ENCODE measurements at regions not wholly inside any gene's neighbourhood (a gene's known extent, or its start where the extent isn't known, plus 50 kb on each side); places are given as distances from the start of the nearest gene placed in this dataset.
A peak's percentile ranks its signal among the peaks of the same experiment; 100 is the strongest.

DNA sequence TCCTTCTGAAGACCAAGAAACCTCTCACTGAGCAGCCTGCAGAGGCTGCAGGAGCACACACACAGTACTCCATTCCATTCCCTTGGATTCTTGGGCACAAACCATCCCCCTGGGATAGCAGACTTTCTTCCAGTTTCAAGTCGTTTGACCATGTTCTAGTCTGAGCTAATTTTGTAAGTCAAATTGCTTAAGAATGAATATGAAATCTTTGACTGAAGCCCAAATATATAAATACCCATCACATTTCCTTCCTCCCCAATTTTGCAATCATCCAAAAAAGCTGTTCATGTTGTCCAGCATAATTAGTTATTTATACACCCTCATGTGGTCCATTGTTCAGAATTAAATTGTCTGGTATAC is 231.2 kb upstream of the TPRG1 start:
- DNase-seq (ENCODE audit: low read depth): no peak

DNA sequence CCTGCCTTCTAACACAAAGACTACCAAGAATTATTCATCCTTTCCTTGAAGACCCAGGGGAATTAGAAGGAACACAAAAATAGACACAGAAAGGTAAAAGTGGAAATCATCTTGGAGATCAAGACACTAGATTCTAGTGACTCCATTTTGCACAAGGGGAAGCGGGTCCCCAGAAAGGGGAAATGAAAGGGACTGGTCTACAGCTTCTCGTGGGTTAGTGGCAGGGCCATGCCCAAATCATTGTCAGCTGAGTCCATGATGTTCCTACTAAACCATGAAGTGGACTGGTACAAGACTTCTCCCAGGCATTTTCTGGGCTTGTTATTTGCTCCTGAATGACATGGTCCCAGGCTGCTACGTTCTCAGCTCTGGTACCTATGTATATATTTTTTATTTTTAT is 230.7 kb upstream of the TPRG1 start:
- DNase-seq (ENCODE audit: low read depth): no peak

DNA sequence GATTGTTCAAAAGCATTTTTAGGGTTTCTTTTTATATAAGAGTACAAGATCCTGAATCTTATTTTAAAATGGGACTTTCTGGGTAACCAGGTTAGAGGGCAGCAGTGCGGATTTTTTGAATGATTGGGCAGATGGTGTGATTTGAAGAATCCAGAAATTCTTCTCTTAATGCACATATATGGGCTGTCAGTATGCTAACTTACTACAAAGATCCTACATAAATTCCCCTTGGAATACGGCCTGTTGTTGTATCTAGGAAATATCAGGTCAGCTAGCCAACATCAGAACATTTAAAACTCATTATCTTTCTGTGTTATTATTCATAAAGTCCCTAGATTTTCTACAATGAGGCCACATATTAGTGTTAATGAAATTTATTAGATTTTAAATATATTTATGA is 229.6 kb upstream of the TPRG1 start:
- no peak for DNase-seq (ENCODE audit: low read depth)

- DNase-seq (ENCODE audit: low read depth): no peak
These were observed 228.2 kb upstream of the TPRG1 start for GRCh38 chr3:188943591-188943990.

- DNase-seq (ENCODE audit: low read depth): no peak
These were observed 227.7 kb upstream of the TPRG1 start for GRCh38 chr3:188944108-188944507.

DNA sequence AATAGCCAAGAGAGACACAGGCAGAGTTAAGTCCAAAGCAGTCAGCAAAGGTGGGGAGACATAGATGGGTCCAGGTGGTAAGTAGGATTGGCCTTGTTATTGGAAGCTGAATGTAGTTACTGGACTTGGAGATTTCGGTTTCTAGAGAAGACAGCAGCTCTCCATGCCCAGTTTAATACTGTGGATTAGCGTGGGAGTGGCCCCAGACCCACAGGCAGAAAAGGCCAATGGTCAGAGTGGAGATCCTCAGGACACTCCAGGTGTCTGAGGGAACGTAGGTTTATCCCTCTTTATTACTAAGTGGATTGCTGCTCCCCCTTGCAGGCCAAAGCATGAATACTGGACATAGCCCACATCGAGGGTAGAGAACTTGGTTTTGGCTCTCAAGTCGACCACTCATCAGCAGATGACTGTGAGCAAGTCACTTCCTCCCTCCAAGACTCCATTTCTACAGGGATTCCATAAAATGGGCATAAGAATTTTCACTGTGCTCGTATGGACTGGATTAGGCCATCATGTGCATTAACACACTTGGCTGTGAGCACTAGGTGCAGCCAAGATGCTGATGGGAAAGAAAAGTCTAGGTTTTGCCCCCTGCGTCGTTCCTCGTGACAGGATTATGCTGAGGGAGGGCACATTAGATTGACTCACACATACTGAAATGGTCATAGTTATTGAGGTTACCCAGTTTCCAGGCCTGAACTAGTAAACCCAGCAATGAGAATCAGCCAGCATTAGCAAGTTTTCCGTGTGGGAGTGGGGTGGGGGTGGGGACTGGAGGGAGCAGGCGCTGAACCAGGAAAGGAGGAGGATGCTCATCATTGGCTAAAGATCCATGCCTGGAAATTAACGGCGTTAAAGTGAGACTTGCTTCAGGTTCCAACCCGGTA is 225.2 kb upstream of the TPRG1 start:
- no peak for DNase-seq (ENCODE audit: low read depth)

- DNase-seq (ENCODE audit: low read depth): peak; percentile 99
These were observed 224.1 kb upstream of the TPRG1 start for GRCh38 chr3:188947401-188948280.

DNA sequence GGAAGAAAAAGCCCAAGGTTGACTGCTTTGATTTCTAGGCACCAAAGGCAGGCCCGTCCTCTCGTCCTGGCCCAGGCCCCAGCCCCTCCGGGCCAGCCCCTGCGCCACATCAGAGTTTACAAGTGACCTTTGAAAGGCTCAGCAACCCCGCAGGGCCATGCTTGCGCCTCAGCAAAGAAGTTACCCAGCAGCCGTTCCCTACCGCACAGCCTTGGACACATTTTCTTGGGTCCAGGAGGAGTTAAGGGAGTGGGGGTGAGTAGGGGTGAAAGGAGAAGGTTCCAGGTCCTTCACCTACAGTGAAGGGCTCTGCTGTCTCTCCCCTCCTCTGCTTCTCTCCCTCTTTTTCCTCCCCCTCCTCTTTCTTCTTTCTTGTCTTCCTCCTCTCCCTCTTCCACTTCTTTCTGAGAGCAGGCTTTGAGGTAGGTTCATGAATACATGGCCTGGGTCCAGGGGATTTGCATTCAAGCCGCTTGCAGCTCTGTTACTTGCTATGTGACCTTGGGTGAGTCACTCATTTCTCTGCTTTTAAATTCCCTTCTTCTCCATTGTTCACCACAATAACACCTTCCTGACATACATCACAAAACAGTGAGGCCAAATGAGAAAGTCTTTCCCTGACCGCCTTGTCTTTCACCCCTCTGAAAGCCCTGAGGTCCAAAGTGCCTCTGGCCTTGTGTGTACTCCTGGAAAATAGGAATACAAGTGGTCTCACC is 223.3 kb upstream of the TPRG1 start:
- peak; percentile 100 for DNase-seq (ENCODE audit: low read depth)

DNA sequence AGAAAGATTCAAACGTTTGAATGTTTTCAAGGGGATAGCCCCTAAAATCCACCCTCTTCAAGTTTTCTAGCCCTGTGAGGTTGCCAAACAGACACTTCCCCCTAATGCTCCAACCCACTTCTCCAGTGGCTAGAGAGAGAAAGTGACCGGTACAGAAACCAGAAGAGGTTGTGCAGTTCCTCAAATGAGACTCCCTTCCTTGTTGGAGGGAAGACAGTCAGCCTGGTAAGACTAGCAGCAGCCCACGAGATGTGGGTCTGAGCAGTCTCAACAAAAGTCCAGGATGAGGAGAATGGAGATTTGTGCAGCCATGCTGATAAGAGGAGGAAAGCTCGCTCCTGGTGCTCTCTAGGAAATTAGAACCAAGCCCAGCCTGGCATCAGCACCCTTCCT is 222.8 kb upstream of the TPRG1 start:
- no peak for DNase-seq (ENCODE audit: low read depth)

GRCh38 chr3:188949456-188949855 is 222.3 kb upstream of the TPRG1 start:
- DNase-seq (ENCODE audit: low read depth): no peak

DNA sequence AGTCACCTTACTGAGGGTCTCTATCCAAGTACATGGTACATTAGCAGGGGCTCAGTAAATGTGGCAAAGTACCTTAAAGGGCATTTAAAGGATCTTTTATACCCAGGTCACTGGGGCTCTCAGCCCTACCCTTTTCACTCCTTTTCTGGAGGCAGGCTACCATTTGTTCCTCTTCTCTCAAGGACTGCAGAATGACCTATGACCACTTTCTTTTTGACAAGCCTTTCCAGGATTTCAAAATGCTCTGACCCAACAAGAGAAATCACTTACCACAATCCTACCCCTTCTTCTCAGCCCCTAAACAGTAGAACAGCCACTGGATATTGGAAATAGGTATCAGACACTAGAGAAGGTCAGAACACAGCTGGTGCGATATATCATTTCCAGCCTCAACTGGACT is 221.8 kb upstream of the TPRG1 start:
- no peak for DNase-seq (ENCODE audit: low read depth)

DNA sequence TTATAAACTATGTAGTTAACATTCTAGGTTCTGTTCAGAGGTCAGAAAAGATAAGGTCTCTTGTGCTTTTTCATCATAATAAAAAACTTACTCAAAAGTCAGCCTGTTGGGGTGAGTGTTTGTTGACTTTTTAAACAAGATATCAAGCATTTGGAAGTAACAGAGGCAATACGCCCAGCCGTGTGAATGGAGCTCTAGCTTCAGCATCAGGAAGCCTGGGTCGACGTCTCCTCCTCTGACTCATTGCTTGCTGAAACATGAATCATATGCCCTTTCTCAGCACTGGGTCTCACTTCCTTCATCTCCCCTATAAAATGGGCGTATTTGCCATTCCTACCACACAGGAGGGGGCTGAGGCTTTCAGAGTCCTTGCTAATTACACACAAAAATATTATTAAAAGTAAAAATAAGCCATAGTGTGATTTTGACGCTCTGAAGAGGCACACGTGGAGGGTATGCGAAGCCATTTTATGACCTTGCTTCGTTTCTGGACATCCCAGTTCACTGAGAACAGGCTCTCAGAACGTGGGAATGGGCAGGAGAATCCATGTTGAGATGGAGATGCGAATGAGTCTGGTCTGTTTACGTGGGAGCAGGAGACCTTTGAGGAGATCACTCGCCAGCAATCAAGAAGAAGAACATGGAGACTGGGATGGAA is 220.8 kb upstream of the TPRG1 start:
- peak; percentile 99 for DNase-seq (ENCODE audit: low read depth)

- DNase-seq (ENCODE audit: low read depth): no peak
These were observed 220.0 kb upstream of the TPRG1 start for GRCh38 chr3:188951734-188952133.

- peak; percentile 90 for DNase-seq (ENCODE audit: low read depth)
These were observed 217.1 kb upstream of the TPRG1 start for GRCh38 chr3:188954590-188955208.

- peak; percentile 54 for DNase-seq (ENCODE audit: low read depth)
These were observed 215.9 kb upstream of the TPRG1 start for GRCh38 chr3:188955919-188956318.

GRCh38 chr3:188956839-188957489 is 214.8 kb upstream of the TPRG1 start:
- DNase-seq (ENCODE audit: low read depth): peak; percentile 76

DNA sequence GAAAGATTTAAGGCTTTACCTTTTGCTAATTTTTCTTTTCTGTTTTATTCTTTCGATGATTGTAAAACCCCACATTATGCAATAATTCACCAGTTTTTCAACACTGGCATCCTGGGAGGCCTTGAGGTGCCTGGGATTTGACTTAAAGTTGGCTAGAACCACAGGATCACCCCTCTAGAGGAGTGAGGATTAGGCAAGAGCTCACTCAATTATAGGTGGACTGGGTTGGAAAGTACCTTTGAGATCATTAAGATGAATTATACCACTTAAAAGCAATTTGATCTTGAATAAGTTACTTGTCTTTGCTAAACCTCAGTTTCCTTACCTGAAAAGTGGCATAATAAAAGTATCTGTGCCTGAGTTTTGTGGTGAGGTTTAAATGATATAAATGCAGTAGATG is 212.8 kb upstream of the TPRG1 start:
- no peak for DNase-seq (ENCODE audit: low read depth)

GRCh38 chr3:188962253-188963247 is 209.2 kb upstream of the TPRG1 start:
- no peak for DNase-seq (ENCODE audit: low read depth)

GRCh38 chr3:188964957-188965356 is 206.8 kb upstream of the TPRG1 start:
- no peak for DNase-seq (ENCODE audit: low read depth)

DNA sequence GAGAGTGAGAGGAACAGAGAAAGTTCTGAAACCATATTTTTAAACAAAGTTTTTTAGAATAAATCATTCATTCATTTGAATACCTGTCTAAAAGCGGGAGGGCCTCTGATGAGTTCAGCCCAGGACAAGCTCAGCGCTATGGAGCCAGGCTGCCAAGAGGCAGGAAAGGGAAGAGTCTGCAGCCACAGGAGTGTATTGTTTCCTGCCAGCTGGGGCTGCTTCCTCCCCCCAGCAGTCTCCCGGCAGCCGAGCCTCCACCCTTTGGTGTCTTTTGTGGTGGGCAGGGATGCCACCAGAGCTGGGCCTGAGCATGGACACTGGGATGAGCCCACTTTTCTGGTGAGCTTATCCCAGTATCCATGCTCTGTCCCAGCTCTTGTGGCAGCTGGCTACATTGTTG is 199.5 kb upstream of the TPRG1 start:
- no peak for DNase-seq (ENCODE audit: low read depth)
